ENCODE measurements at regions not wholly inside any gene's neighbourhood (a gene's known extent, or its start where the extent isn't known, plus 50 kb on each side); places are given as distances from the start of the nearest gene placed in this dataset.

- Histone ChIP-seq H3K4me3 (replicated peaks in 1 of 3; ENCODE audit: insufficient read depth in 1 of 3, low read depth in 1 of 3, low read length in 3 of 3) (no peak overlapping the region), H3K27me3 (ENCODE audit: control insufficient read depth in 2 of 2, insufficient read depth in 2 of 2, low read length in 2 of 2) (no peaks in the 10 kb centered on the region), H3K4me1 (ENCODE audit: control insufficient read depth, extremely low read depth, insufficient read depth, low read length) (no peaks in the 10 kb centered on the region), H3K4me2 (ENCODE audit: insufficient read depth, low read length) (no peak overlapping the region), H3K27ac (ENCODE audit: insufficient read depth, low read depth, low read length) (no peak overlapping the region), H3K36me3 (ENCODE audit: control insufficient read depth in 2 of 2, extremely low read depth in 1 of 2, insufficient read depth in 2 of 2, low read length in 2 of 2) (no peaks in the 10 kb centered on the region), H2AFZ (ENCODE audit: low read depth, low read length) (no peak overlapping the region), H3K9me1 (replicated peaks; ENCODE audit: control insufficient read depth, extremely low read depth, insufficient read depth, low read length) (no peaks in the 10 kb centered on the region), H3K79me2 (ENCODE audit: control insufficient read depth, insufficient read depth, low read length) (no peaks in the 10 kb centered on the region), H3K9me3 (replicated peaks; ENCODE audit: control insufficient read depth, insufficient read depth, low read length) (no peaks in the 10 kb centered on the region), H4K20me1 (replicated peaks; ENCODE audit: control insufficient read depth, extremely low read depth, insufficient read depth, low read length) (no peaks in the 10 kb centered on the region), H3K9ac (replicated peaks; ENCODE audit: extremely low read depth, insufficient read depth, low read length) (no peak overlapping the region)
- ChIA-PET POLR2A (no interaction called here), CTCF (no interaction called here)
- no peak for DNase-seq (ENCODE audit: low read depth, low spot score)
- no peak for TF ChIP-seq POLR2AphosphoS5 (IDR thresholded peaks at IDR 0.05; ENCODE audit: insufficient read depth, low read depth, low read length)
- TF ChIP-seq JUN (IDR thresholded peaks at IDR 0.05; ENCODE audit: borderline replicate concordance, insufficient read depth, insufficient read length, low read depth), result no peak
- no peak for TF ChIP-seq MYC (IDR thresholded peaks at IDR 0.05; ENCODE audit: low read depth, low read length)
- TF ChIP-seq FOS (IDR thresholded peaks at IDR 0.05; ENCODE audit: borderline replicate concordance, insufficient read depth, low read length), result no peak
- TF ChIP-seq CTCF (IDR thresholded peaks at IDR 0.05; ENCODE audit: extremely low read depth in 1 of 2, insufficient read depth in 1 of 2, low read depth in 1 of 2, low read length in 2 of 2), result no peak
- TF ChIP-seq POLR2A (IDR thresholded peaks at IDR 0.05; ENCODE audit: low read depth, low read length), result no peak
- TF ChIP-seq GATA2 (IDR thresholded peaks at IDR 0.05; ENCODE audit: insufficient read depth, insufficient read length, low read depth, low read length), result no peak
- no peak for TF ChIP-seq MAX (IDR thresholded peaks at IDR 0.05; ENCODE audit: insufficient read depth, insufficient read length)
- TF ChIP-seq EZH2 (IDR thresholded peaks at IDR 0.05; ENCODE audit: borderline replicate concordance, low read depth, low read length, severe bottlenecking), result no peak
- dilution Hi-C loops (cut with MboI; ENCODE audit: extremely low pct_ligation_motif_present, low sequenced_read_pairs) (no loop called here), intact Hi-C loops (cut with micrococcal nuclease) (no loop called here)
- BruUV-seq (replicated peaks), result no TSS peak
- FAIRE-seq, result no peak
These were observed 125.4 kb upstream of the PLCL2 start for GRCh38 chr3:16759227-16759903.

Data from endothelial cell of umbilical vein (primary cell).